ENCODE measurements at regions not wholly inside any gene's neighbourhood (a gene's known extent, or its start where the extent isn't known, plus 50 kb on each side); places are given as distances from the start of the nearest gene placed in this dataset.

DNA sequence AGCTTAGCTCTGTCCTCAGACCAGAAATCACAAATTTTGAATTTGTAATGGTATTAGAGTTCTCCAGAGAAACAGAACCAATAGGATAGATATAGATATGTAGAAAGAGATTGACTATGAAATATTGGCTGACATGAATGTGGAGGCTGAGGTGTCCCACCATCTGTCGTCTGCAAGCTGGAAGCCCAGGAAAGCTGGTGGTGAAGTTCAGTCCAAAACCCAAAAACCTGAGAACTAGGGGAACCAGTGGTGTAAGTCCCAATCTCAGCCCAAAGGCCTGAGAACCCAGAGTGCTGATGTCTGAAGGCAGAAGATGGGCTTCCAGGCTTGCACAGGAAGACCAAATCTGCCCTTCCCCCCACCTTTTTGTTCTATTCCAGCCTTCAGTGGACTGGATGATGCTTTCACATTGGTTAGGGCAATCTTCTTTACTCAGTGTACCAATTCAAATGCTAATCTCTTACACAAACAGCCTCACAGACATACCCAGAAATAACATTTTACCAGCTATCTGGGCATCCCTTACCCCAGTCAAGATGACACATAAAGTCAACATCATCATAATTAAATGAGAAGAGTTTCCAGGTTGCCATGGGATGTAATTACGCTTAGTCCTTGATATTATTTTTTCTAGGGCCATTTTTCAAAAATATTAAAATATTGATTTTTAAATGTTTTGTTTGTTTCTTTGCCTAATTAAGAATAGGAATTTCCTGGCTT is 570.8 kb downstream of the UTRN start:
- no peak for DNase-seq

DNA sequence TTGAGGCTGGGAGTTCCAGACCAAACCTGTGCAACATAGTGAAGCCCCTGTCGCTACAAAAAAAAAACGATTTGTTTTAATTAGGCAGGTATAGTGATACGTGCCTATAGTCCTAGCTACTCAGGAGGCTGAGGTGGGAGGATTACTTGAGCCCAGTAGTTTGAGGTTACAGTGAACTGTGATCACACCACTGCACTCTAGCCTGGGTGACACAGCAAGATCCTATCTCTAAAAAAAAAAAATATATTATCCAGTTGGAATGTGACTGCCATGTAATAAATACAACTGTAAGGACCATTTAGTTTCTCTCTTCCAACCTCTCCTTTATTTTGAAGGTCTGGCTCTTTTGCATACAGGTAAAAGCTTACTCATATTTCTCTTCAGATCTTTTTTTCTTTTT is 571.5 kb downstream of the UTRN start:
- DNase-seq: no peak

DNA sequence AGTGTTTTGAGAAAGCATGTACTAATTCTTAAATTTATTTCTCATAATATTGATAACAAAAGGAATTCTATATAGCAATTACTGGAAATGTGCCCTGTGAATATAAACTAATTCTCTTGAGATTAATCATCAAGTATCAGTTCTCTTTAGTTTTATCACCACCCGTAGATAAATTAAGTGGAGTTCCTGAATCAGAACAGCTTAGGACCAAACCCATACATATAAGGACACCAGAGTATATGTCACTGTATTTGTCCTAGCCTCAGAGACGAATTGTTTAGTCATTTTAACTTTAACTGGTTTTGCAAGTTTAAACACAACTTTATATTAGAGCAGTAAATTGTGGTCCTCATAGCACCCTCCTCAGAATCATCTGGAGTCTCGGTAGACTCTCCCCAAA is 572.0 kb downstream of the UTRN start:
- DNase-seq: no peak

DNA sequence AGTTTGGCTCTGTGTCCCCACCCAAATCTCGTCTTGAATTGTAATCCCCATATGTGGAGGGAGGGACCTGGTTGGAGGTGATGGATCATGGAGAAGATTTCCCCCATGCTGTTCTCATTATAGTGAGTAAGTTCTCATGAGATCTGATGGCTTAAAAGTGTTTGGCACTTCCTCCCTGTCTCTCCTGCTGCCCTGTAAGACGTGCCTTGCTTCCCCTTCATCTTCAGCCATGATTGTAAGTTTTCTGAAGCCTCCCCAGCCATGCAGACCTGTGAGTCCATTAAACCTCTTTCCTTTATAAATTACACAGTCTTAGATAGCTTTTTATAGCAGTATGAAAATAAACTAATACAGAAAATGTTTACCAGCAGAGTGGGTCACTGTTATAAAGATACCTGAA is 577.6 kb downstream of the UTRN start:
- DNase-seq: no peak

DNA sequence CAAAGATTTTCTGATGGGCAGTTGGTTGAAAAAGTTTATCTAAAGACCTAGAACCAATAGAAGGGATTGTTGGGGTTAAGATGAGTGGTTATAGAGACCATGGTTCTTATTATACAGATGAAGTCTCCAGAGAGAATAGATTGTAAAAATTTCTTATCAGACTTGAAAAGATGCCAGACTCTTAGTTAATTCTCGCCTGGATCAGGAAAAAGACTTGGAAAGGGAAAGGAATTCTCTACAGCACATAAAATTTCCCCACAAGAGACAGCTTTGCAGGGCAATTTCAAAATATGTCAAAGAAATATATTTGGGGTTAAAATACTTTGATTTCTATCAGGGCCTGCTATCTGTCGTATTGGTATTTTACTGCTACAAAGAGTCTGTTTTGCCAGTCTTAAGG is 582.6 kb downstream of the UTRN start:
- DNase-seq: no peak

DNA sequence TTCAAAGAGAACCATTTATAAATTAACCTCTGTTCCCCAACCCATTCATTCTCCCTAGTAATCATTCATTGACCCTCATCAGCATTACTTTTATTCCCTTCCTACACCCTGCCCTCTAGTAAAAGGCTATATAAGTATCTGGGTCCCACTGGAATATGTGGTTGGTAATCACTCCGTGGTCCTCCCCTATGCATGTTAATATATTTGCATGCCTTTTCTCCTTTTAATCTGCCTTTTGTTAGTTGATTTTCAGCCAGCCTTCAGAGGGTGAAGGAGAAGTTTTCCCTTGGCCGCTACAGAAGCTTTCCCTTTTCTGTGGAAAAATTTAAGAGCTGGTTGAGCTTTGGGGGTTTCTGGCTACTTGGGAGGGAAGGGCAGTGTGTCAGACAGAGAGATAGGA is 585.6 kb downstream of the UTRN start:
- DNase-seq: no peak

- DNase-seq: no peak
Measured at GRCh38 chr6:144873623-144874378, 588.7 kb downstream of the UTRN start.

GRCh38 chr6:144876689-144877088 is 591.6 kb downstream of the UTRN start:
- DNase-seq: no peak

DNA sequence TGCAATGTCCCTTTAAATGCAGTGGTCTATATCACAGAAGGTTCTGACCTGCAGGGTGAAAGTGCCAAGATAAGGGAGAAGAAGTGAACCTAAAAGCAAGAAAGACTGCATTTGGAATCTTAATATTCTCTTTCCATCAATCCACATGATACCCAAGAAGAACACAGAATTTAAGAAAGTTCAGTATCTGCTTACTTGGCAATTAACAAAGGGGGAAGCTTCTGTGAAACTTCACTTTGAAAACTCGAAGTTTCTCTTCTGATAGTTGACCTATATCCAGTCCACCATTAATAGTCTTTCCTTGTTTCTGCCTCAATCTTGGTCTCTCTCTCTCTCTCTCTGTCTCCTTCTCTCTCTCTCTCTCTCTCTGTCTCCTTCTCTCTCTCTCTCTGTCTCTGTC is 592.0 kb downstream of the UTRN start:
- no peak for DNase-seq

DNA sequence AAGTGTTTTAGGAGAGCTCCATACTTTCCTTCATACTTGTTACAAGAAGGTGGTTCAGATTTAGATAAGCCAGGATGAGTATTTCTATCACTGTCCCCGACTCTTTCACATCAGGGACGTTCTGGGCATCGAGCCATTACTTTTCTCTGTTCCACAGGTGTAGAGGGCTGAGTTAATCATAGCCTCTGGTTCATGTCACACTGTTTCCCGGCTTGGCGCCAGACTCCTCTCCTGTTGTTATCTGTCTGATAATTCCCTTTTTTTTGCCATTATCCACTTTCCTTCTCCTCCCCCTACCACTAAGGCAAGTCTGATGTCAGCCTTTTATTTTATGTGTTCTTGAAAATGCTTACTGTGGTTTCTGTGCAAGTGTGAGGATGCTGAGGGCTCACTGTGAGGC is 593.4 kb downstream of the UTRN start:
- DNase-seq: no peak

GRCh38 chr6:144879436-144879835 is 594.3 kb downstream of the UTRN start:
- no peak for DNase-seq

DNA sequence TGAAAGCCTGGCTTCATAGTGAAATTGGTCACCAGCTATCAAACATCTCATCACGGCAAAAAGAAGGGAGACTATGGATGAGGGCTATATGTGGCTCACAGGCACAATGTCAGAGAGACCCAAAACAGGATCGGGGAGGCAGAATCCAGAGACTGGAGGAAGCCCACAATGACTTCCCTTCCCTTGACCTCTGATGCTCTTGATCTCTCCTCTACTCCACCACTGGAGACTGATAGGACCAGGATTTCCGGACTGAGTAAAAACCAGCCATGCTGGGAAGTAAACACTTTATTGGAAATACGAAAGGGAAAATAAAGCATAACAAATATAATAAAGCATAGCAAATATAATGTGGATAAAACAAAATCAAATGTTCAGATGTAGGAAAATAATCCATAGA is 597.3 kb downstream of the UTRN start:
- DNase-seq: no peak

GRCh38 chr6:144883915-144884314 is 598.8 kb downstream of the UTRN start:
- DNase-seq: no peak

DNA sequence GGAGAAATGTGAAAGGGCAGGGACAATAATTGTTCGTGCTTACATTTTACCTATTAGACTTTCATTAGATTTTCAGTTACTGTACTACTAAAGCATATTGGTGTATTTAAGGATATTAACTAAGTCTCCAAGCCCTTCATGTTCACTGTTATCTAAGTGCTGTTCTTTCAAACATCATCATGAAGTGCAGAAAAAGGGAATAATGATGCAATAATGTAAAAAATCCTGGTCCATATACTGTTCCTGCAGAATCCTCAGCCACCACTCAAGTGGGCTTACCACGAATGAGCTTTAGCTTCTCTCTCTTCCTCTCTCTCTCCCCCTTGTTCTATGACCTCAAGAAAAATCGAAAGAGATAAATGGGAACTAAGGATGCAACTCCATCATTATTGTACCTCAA is 600.7 kb downstream of the UTRN start:
- no peak for DNase-seq

DNA sequence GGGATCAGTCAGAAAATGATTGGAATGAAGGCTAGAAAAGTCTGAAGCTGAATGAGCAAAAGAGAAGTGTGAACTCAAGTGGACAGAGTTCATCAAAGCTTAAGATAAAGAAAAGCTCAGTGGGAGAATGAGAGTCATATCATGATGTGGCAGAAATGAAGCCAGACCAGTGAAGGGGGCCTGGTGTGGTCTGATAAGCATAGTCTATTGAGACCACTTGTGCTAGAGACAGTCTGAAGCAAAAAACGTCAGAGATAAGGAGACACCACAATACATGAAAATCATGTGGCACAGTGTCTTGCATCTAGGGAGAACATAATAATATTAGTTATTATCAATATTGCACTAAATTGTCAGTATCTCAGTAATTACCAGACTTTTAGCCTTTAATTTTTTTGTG is 601.5 kb downstream of the UTRN start:
- DNase-seq: no peak

- no peak for DNase-seq
Measured at GRCh38 chr6:144888621-144889020, 603.5 kb downstream of the UTRN start.

DNA sequence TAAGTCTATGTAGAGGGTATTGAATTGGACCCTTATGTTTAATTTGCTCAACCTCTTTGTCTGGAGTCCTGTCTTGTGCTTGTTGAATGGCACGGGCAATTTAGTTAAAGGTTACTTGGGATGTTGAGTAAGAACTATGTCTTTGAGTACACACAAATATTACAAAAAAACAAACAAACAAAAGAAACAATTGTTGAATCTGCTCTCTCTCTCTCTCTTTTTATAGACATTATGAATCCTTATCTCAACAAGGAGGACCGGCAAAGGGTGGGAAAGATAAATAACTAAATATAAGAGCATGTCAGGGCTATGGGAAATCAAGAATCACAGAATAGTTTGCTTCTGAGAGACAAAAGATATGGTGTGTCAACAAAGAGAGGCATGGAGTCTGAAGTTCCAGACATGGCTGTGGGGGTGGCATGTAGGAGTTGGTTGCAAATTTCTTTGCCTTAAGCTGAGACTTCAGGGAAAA is 608.6 kb downstream of the UTRN start:
- DNase-seq: no peak

GRCh38 chr6:144894240-144894639 is 609.1 kb downstream of the UTRN start:
- DNase-seq: no peak

- no peak for DNase-seq
Measured at GRCh38 chr6:144895313-144896278, 610.5 kb downstream of the UTRN start.

GRCh38 chr6:144896289-144896688 is 611.2 kb downstream of the UTRN start:
- DNase-seq: no peak

DNA sequence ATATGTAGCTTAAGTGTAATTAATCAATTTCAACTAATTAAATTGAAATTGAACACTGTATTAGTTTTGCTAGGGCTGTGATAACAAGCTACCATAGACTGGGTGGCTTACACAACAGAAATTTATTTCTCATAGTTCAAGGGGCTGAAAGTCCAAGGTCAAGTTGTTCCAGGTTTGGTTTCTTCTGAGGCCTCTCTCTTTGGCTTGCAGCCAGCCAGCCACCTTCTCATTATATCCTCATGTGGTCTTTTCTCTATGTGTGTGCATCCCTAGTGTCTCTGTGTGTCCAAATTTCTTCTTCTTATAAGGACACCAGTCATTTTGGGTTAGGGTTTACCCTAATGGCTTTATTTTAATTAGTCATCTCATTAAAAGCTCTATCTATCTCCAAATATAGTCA is 611.7 kb downstream of the UTRN start:
- no peak for DNase-seq

DNA sequence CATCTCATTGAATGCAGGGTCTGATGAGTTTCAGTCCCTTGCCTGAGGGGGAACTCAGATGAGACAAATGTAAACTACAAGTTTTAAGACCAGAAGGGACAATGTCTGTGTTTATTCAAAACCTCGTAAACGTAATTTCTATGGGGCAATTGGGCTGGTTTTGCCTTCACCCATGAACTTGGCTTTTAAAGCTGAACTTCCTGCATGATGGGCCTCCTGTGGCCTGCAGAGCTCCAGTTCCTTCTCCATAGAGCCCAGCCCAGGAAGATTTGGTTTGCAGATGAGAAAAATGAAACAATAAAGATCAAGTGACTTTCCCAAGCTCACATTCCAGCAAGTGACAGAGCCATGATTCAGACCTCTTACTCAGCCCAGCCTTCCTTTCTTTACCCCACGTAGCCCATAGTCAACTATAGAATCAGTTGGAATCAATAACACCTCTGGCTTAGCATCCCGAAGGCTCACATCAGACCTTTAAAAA is 612.3 kb downstream of the UTRN start:
- no peak for DNase-seq

- DNase-seq: no peak
Measured at GRCh38 chr6:144898052-144898689, 613.0 kb downstream of the UTRN start.
